ENCODE measurements at regions not wholly inside any gene's neighbourhood (a gene's known extent, or its start where the extent isn't known, plus 50 kb on each side); places are given as distances from the start of the nearest gene placed in this dataset.
A peak's percentile ranks its signal among the peaks of the same experiment; 100 is the strongest.

GRCh38 chr18:30177056-30177455, 865.5 kb downstream of the DSC3 start:
- no peak overlapping the region for H2AK5ac ChIP-seq (ENCODE audit: low read length)
- no peak overlapping the region for H2AFZ ChIP-seq (ENCODE audit: insufficient read depth, low read length, poor library complexity)
- peak overlapping the region; percentile 28 for H4K8ac ChIP-seq (ENCODE audit: low read depth, low read length)
- no CpG with 5 or more reads among the region's 4 CpGs for WGBS (ENCODE audit: extremely low coverage, insufficient coverage, insufficient read length)
- H2BK120ac ChIP-seq (ENCODE audit: insufficient read depth, low read length, poor library complexity): no peak overlapping the region
- H2BK12ac ChIP-seq (ENCODE audit: low read length): no peak overlapping the region
- H3K36me3 ChIP-seq (ENCODE audit: control insufficient read depth in 1 of 2, insufficient read depth in 2 of 2, low read length in 2 of 2): peaks cover 0 to 2% of the 10 kb centered on the region in 2 experiments
- H3K4me3 ChIP-seq (ENCODE audit: low read depth, low read length): no peak overlapping the region
- H2BK5ac ChIP-seq (ENCODE audit: low read depth, low read length, poor library complexity): no peak overlapping the region
- no peaks in the 10 kb centered on the region for H3K79me1 ChIP-seq (ENCODE audit: low read length)
- no peak overlapping the region for H4K91ac ChIP-seq (ENCODE audit: low read depth, low read length)
- peaks cover 0 to 3% of the 10 kb centered on the region in 2 experiments for H3K4me1 ChIP-seq (ENCODE audit: control insufficient read depth in 1 of 2, insufficient read depth in 2 of 2, low read length in 2 of 2)
- H3K9ac ChIP-seq (ENCODE audit: low read length): no peak overlapping the region
- no peak overlapping the region for H3K4me2 ChIP-seq (ENCODE audit: low read length)
- H3K14ac ChIP-seq (ENCODE audit: low read length): no peak overlapping the region
- H3K27ac ChIP-seq (ENCODE audit: low read depth, low read length): no peak overlapping the region
- no peaks in the 10 kb centered on the region for H3K79me2 ChIP-seq (ENCODE audit: control insufficient read depth, insufficient read depth, low read length, poor library complexity)
- peak; percentile 43 to 82 for DNase-seq
- H4K12ac ChIP-seq (ENCODE audit: low read depth, low read length): no peak overlapping the region
- no peak overlapping the region for H3K23ac ChIP-seq (ENCODE audit: low read length)
- no peak overlapping the region for H3K18ac ChIP-seq (ENCODE audit: low read length)
- no peaks in the 10 kb centered on the region for H3K27me3 ChIP-seq (ENCODE audit: insufficient read depth, low read length)
- peaks cover 7% of the 10 kb centered on the region for H3K9me3 ChIP-seq (ENCODE audit: insufficient read depth, low read depth, low read length)
- H3K4ac ChIP-seq (ENCODE audit: low read depth, low read length): no peak overlapping the region

DNA sequence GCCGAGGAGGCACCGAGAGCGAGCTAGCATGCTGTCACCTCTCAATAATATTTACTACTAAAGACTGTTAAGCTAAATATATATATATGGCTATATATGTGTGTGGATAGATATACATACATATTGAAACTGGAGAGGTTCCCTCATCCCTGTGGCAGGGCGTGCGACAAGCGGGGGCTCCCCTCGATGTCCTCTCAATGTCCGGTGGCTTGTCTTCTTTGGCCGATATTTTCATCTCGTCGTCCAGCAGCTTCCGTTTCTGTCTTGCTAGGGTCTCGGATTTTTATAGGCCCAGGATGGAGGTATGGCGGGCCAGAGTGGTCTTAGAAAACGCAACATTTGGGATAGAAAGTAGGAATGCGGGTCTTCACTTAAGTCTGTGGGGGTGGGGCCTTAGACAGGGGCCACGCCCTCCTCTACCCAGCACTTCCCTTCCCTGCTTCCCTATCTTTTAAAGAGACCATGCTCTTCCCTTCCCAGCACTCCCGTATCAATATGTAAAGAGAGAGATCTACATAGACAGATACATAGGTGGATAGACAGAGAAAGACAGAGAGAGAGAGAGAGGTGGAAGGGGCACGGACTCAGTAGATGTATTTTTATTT, 866.8 kb downstream of the DSC3 start:
- H2BK5ac ChIP-seq (ENCODE audit: low read depth, low read length, poor library complexity): no peak overlapping the region
- H3K4me3 ChIP-seq (ENCODE audit: low read depth, low read length): no peak overlapping the region
- H3K23ac ChIP-seq (ENCODE audit: low read length): no peak overlapping the region
- H3K14ac ChIP-seq (ENCODE audit: low read length): no peak overlapping the region
- no peak overlapping the region for H2AFZ ChIP-seq (ENCODE audit: insufficient read depth, low read length, poor library complexity)
- no peaks in the 10 kb centered on the region for H3K79me1 ChIP-seq (ENCODE audit: low read length)
- H4K8ac ChIP-seq (ENCODE audit: low read depth, low read length): no peak overlapping the region
- no peaks in the 10 kb centered on the region for H3K27me3 ChIP-seq (ENCODE audit: insufficient read depth, low read length)
- H4K12ac ChIP-seq (ENCODE audit: low read depth, low read length): no peak overlapping the region
- no peak overlapping the region for H2AK5ac ChIP-seq (ENCODE audit: low read length)
- no peak overlapping the region for H3K18ac ChIP-seq (ENCODE audit: low read length)
- no peak overlapping the region for H3K9ac ChIP-seq (ENCODE audit: low read length)
- H2BK12ac ChIP-seq (ENCODE audit: low read length): no peak overlapping the region
- peak; percentile 35 to 37 for DNase-seq
- peaks cover 7% of the 10 kb centered on the region for H3K9me3 ChIP-seq (ENCODE audit: insufficient read depth, low read depth, low read length)
- H2BK120ac ChIP-seq (ENCODE audit: insufficient read depth, low read length, poor library complexity): no peak overlapping the region
- H3K4me1 ChIP-seq (ENCODE audit: control insufficient read depth in 1 of 2, insufficient read depth in 2 of 2, low read length in 2 of 2): peaks cover 0 to 3% of the 10 kb centered on the region in 2 experiments
- WGBS (ENCODE audit: extremely low coverage, insufficient coverage, insufficient read length): no CpG with 5 or more reads among the region's 19 CpGs
- H3K79me2 ChIP-seq (ENCODE audit: control insufficient read depth, insufficient read depth, low read length, poor library complexity): no peaks in the 10 kb centered on the region
- H3K27ac ChIP-seq (ENCODE audit: low read depth, low read length): no peak overlapping the region
- H3K36me3 ChIP-seq (ENCODE audit: control insufficient read depth in 1 of 2, insufficient read depth in 2 of 2, low read length in 2 of 2): peaks cover 0 to 2% of the 10 kb centered on the region in 2 experiments
- no peak overlapping the region for H3K4me2 ChIP-seq (ENCODE audit: low read length)
- H3K4ac ChIP-seq (ENCODE audit: low read depth, low read length): no peak overlapping the region
- H4K91ac ChIP-seq (ENCODE audit: low read depth, low read length): no peak overlapping the region

GRCh38 chr18:30175061-30175574, 867.4 kb downstream of the DSC3 start:
- Histone ChIP-seq H2BK120ac (ENCODE audit: insufficient read depth, low read length, poor library complexity) (no peak overlapping the region), H4K8ac (ENCODE audit: low read depth, low read length) (no peak overlapping the region), H3K4me3 (ENCODE audit: low read depth, low read length) (no peak overlapping the region), H3K4me1 (ENCODE audit: control insufficient read depth in 1 of 2, insufficient read depth in 2 of 2, low read length in 2 of 2) (peaks cover 0 to 3% of the 10 kb centered on the region in 2 experiments), H4K91ac (ENCODE audit: low read depth, low read length) (no peak overlapping the region), H3K36me3 (ENCODE audit: control insufficient read depth in 1 of 2, insufficient read depth in 2 of 2, low read length in 2 of 2) (peaks cover 0 to 2% of the 10 kb centered on the region in 2 experiments), H3K9ac (ENCODE audit: low read length) (no peak overlapping the region), H2AK5ac (ENCODE audit: low read length) (no peak overlapping the region), H2BK12ac (ENCODE audit: low read length) (no peak overlapping the region), H3K23ac (ENCODE audit: low read length) (no peak overlapping the region), H3K4ac (ENCODE audit: low read depth, low read length) (no peak overlapping the region), H3K4me2 (ENCODE audit: low read length) (no peak overlapping the region), H3K27me3 (ENCODE audit: insufficient read depth, low read length) (no peaks in the 10 kb centered on the region), H4K12ac (ENCODE audit: low read depth, low read length) (no peak overlapping the region), H3K27ac (ENCODE audit: low read depth, low read length) (no peak overlapping the region), H3K18ac (ENCODE audit: low read length) (no peak overlapping the region), H3K79me2 (ENCODE audit: control insufficient read depth, insufficient read depth, low read length, poor library complexity) (no peaks in the 10 kb centered on the region), H2AFZ (ENCODE audit: insufficient read depth, low read length, poor library complexity) (no peak overlapping the region), H2BK5ac (ENCODE audit: low read depth, low read length, poor library complexity) (no peak overlapping the region), H3K79me1 (ENCODE audit: low read length) (no peaks in the 10 kb centered on the region), H3K14ac (ENCODE audit: low read length) (no peak overlapping the region), H3K9me3 (ENCODE audit: insufficient read depth, low read depth, low read length) (peaks cover 7% of the 10 kb centered on the region)
- no CpG with 5 or more reads among the region's 52 CpGs for WGBS (ENCODE audit: extremely low coverage, insufficient coverage, insufficient read length)
- peak; percentile 8 to 17 for DNase-seq

- no peak overlapping the region for H3K18ac ChIP-seq (ENCODE audit: low read length)
- H3K27ac ChIP-seq (ENCODE audit: low read depth, low read length): no peak overlapping the region
Measured at GRCh38 chr18:30163573-30163972, 879.0 kb downstream of the DSC3 start.

More at GRCh38 chr18:30163573-30163972, 879.0 kb downstream of the DSC3 start:
- Histone ChIP-seq H3K14ac (ENCODE audit: low read length) (no peak overlapping the region), H4K12ac (ENCODE audit: low read depth, low read length) (no peak overlapping the region), H3K23ac (ENCODE audit: low read length) (no peak overlapping the region), H2AFZ (ENCODE audit: insufficient read depth, low read length, poor library complexity) (no peak overlapping the region), H3K27me3 (ENCODE audit: insufficient read depth, low read length) (no peaks in the 10 kb centered on the region), H3K4ac (ENCODE audit: low read depth, low read length) (no peak overlapping the region), H2BK5ac (ENCODE audit: low read depth, low read length, poor library complexity) (no peak overlapping the region), H3K79me1 (ENCODE audit: low read length) (no peaks in the 10 kb centered on the region), H2BK12ac (ENCODE audit: low read length) (no peak overlapping the region), H4K91ac (ENCODE audit: low read depth, low read length) (no peak overlapping the region), H3K36me3 (ENCODE audit: control insufficient read depth in 1 of 2, insufficient read depth in 2 of 2, low read length in 2 of 2) (no peaks in the 10 kb centered on the region), H3K4me2 (ENCODE audit: low read length) (no peak overlapping the region), H3K79me2 (ENCODE audit: control insufficient read depth, insufficient read depth, low read length, poor library complexity) (no peaks in the 10 kb centered on the region), H2AK5ac (ENCODE audit: low read length) (no peak overlapping the region), H3K4me1 (ENCODE audit: control insufficient read depth in 1 of 2, insufficient read depth in 2 of 2, low read length in 2 of 2) (no peaks in the 10 kb centered on the region), H3K9me3 (ENCODE audit: insufficient read depth, low read depth, low read length) (no peaks in the 10 kb centered on the region), H3K9ac (ENCODE audit: low read length) (no peak overlapping the region), H4K8ac (ENCODE audit: low read depth, low read length) (no peak overlapping the region), H2BK120ac (ENCODE audit: insufficient read depth, low read length, poor library complexity) (no peak overlapping the region), H3K4me3 (ENCODE audit: low read depth, low read length) (no peak overlapping the region)
- WGBS (ENCODE audit: extremely low coverage, insufficient coverage, insufficient read length): no CpG with 5 or more reads among the region's 2 CpGs
- DNase-seq: no peak
